NCI-H1417 (cell line): ENCODE measurements at regions not wholly inside any gene's neighbourhood (a gene's known extent, or its start where the extent isn't known, plus 50 kb on each side); places are given as distances from the start of the nearest gene placed in this dataset.
"Not testable (repeated sequence)": the region's sequence is repeated elsewhere in the genome, so short reads cannot be mapped to it uniquely, and the experiment has no call there.

ENCODE experiments used
- DNase-seq, 3 experiments: peaks; one replicate each; lab custom pipeline; 2025; lab: John Stamatoyannopoulos, UW

DNA sequence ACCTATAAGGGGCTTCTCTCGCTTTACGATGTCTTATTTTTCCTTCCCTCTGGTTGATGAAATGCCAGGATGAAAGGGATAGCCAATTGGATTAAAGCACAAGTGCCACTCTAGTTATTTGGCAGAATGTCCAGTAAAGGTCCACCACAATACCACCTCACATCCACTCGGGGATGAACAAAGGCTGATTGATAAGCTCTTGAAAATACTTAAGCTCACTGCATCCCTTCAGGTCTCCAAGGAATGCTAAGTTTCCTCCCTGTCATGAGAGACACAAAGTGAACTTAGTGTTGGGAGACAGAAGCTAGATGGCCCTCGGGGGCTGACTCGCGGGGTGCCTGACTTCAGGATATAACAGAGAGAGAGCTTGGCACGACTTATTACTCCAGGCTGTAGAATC is 185.9 kb upstream of the ZNF644 start:
- DNase-seq, result not testable (repeated sequence)

DNA sequence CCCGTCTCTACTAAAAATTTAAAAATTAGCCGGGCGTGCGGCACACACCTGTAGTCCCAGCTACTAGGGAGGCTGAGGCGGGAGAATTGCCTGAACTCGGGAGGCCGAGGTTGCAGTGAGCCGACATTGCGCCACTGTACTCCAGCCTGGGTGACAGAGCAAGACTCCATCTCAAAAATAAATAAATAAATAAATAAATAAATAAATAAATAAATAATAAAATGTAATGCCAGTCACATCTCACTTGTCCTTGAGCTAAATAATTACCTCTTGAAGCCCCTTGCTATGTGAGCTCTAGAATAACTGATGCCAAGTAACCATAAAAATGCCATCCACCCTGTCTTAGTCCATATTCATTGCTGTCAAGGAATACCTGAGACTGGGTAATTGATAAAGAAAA is 182.3 kb upstream of the ZNF644 start:
- DNase-seq, result not testable (repeated sequence)

DNA sequence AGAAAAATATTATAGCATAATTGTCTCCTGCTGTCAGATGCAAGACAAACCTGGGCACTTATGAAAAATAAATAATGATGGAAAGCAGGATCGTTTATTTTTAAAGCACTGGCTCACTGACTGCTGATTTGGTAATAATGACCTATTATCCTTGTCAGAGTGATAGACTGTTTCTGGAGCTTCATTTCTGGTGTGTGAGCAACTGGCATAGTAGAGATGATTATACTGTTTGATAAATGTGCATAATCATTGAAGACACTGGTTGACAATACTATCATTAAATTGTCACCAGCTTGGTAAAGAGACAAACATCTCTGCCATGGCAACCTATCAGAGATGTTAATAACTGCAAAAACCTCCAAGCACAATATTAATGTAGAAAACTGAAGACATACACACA is 179.9 kb upstream of the ZNF644 start:
- peak in 2 of 3 experiments; percentile 50 to 91 for DNase-seq

DNA sequence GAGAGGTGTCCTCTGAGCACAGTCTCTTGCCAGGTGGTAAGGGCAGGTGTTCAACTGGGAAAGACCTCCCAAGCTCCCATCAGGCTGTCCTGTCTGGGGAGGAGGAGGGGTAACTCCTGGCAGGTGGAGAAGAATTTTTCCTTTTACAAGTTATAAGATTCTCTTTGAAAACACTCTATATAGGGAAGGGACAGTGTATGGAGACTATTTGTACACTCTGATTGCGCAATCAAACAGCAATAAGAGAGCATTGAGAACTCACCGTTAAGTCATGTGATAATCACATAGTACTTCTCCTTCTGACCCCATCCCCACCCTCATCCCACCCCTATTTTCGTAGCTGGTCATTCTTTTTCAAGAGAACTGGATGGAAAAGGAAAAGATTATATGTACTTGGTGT is 179.3 kb upstream of the ZNF644 start:
- peak in 2 of 3 experiments; percentile 50 to 91 for DNase-seq

DNA sequence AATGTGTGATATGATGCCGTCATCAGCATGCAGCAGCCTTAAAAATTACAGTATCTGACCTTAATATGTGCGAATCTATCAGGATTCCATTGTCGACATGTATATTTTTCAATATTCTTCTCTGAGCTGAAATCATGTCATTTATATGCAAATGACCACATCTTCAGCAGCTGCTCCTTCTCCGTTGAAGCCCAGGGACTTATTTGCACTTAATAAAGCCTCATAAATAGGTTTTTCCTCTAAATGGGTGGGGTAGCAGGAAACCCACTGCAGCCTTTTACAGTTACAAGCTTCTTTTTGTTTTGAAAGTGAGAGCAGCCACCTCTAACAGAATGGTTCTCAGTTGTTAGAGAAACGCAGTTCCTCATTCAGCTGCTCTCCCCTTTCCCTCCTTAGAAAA is 178.8 kb upstream of the ZNF644 start:
- no peak for DNase-seq

DNA sequence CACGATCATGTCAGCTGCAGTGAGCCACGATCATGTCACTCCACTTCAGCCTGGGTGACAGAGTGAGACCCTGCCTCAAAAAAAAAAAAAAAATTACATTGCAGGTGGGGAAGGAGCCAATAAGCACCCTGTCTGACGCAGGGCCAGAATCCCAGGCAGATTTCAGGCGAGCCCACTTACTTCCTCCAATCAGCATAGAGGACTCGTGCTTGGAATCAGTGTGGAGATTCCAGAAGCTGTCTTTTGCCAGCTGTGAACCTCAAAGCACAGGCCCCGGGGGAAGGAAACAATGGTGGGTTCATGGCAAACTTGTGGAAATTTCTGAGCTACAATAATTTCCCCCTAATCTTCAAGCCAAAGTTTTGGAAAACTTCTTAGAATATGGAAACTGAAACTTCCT is 178.2 kb upstream of the ZNF644 start:
- no peak for DNase-seq

DNA sequence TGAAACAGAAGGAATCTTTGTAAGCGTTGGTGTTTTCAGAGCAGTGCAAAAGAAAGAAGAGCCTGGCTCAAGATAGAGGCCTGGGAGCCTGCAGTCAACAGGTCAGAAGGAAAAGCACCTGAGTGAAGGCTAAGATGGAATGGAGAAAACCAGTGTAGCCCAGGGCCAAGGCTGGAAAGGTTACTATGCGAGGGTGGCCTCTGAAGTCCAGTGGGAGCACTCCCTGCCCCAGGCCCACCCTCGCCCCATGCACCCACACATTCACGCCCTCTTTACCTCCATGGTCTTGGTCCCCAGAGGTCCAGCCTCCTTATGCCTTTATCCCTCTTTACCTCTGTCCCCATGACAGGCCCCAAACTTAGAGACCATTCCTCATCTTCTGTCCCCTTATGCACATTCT is 169.2 kb upstream of the ZNF644 start:
- no peak for DNase-seq

DNA sequence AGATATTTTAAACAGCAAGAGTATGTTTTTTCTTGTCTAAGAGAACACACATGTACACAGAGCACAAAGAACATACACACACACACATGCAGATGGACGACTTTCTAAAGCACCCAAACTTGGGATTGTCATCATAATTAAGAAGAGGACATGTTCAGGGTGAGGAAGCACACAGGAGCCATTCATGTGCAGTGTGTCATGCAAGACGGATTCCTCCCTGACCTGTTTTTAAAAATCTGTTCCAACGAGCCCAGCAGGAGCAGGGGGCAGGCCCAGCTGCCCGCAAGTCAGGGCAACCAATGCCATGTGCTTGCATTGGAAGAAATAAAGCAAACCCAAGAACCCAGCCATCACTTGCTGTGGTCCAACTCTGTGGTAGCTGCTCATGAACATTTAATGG is 167.3 kb upstream of the ZNF644 start:
- no peak for DNase-seq

DNA sequence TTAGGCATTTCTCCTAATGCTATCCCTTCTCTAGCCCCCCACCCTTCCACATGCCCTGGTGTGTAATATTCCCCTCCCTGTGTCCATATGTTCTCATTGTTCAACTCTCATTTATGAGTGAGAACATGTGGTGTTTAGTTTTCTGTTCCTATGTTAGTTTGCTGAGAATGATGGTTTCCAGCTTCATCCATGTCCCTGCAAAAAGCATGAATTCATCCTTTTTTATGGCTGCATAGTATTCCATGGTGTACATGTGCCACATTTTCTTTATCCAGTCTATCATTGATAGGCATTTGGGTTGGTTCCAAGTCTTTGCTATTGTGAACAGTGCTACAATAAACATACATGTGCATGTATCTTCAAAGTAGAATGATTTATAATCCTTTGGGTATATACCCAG is 161.0 kb upstream of the ZNF644 start:
- not testable (repeated sequence) for DNase-seq

DNA sequence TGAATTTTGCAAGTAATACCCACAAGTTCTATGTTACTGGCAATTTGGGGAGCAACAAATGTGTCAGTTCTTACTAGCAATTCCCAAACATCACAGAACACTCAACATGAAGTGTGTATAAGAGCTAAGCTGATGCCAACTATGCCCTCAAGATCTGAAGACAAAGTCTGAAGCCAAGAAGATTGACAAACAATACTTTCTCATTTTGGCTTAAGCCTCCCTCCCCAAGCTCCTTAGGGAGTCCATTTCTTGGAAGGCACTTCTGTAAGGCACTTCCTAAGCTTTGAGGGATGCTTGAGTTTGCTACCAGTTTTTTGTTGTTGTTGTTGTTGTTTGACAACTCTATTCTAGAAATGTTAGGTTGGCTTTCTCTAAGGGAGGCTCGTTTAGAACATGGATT is 154.4 kb upstream of the ZNF644 start:
- DNase-seq, result no peak

DNA sequence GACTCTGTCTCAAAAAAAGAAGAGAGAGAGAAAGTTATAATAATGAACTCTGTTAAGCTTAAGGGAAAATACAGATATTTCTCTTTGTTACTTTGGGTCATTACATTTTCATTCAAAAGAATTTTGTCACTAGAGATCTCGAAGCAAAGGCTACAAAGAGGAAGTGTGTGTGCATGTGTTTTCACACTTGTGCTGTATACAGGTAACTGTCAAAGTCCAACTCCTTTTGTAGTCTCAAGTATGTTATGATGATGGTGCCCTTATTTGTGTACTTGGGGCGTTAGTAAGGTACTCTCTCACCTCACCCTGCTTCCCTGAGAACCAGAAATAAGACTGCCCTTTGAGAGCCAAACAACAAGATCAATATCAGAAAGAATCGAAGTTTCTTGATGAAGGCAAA is 152.9 kb upstream of the ZNF644 start:
- no peak for DNase-seq

DNA sequence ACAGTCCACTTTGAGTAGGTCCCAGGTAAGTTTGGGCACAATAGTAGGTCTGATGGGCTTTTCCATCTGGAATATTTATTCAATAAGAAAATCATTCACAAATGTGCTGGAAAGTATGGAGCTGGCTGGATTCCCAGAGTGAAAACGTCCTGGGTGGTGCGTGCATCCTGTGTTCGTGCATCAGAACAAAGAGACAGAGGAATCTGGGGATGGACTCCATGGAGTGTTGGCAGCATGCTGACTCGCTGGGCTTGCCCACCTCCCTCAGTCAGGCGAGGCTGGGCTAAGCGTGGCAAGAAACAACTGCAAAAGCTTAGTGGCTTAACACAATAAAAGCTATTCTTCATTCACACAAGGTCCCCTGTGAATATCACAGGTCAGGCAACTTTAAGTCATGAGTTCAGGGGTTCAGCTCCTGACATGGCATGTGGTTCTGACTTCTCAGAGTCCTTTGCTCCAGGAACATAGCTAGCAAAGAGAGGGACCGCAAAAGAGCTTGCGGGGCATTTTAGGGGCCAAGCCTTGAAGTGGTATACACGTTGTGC is 151.6 kb upstream of the ZNF644 start:
- DNase-seq, result no peak

DNA sequence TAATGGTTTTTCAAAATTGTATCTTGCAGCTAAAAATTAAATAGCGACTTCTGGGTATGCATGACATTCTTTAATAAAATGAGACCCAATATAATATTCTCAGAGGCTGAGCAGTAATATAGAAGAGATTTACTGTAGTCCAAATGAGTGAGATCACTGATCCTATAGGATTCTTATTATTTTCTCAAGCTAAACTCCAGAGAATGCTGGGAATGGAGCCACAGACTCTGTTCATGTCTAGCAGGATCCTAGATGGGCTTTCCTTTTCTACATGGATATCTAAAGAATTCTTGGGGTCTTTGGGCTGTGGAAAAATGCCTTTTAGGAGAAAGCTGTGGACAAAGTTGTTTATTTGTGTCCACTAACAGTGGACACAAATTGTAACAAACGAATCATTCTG is 150.7 kb upstream of the ZNF644 start:
- DNase-seq, result no peak

DNA sequence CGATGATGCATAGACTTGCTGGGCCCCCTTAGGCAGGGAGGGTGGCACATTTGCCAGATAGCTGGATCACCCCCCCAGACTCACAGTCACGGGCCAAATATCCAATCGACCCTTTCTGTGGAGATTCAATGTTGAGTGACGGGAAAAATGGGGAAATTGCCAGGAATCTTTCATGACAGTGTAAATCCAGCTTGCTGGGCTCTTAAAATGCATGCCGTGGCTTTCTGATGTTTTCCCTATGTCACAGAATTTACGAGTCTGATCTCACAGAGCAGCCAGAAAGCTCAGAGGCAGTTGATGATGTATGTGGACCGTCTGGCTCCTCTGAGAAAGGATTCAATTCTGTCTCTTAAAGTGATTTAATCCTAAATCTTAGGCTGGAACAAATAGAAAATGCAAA is 150.1 kb upstream of the ZNF644 start:
- DNase-seq, result no peak

DNA sequence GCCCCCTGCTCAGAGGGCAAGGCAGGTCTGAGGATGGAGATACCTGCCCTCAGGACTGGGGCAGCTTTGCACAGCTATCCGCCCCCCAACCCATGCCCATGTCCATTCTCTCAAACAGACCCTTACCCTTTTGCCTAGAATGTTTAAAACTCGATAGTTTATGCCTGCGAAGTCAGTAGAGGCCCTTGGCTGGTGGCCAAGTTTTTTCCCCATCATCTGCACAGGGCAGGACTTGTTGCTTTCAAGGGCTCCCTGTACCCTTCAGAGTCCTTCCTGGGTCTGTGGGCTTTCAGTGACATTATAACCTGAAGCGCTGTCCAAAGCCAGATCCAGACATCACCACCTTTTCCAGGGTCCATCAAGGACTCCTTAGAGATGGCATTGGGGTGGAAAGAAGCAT is 148.7 kb upstream of the ZNF644 start:
- DNase-seq, result no peak

DNA sequence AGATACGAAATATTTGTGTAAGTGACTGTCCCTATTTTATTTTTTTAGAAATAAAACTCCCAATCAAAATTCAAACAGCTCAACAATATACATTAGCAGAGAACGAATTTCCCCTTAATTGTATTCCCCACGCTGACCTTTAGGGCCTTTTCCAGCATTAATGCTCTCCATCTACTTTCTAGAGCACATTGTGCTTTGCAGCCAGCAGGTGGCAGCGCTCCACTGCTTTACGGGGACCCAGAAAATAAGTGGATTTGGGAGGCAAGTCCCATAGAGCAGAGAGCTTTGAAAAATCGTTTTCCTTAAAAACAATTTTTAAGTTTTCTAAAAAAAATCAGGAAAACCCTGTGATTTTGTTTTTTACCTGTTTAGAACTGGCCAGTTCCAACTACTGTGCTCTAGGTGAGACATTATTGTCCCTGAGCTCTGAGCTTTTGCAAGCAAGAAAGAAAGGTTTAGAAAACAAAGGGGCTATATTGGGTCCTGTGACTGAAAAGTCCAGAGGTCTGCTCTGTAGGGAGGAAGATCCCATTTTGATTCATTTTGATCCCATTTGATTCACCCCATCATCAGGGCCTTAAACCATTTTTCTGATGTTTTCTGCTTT is 144.4 kb upstream of the ZNF644 start:
- peak; percentile 48 to 83 (median 62) for DNase-seq

DNA sequence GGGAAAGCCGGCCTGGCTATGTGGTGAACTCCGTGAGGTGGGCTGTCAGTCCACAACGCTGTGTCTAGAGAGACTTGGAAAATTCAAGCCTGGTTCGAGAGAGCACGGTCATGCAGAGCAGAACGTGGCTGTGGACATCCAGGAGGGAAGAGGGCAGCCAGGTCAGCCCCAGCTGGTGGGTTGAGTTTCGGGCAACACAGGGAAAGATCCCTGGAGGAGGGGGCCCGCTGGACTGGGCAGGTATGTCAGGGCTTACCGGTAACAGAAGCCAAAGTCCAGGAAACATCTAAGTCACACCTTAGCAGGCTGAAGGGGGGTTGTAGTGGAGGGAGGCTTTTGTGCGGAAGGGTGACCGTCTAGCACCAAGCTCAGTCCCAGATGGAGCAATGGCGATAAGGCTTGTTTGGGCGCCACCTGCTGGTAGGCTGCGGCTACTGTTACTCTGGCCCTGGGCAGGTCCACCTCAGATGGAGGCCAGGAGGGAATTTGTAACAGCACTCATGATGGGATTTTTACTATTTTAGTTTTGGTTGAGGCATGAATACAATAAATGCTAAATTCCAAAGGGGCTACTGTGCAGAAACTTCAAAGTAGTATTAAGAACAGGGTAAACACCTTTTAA is 143.3 kb upstream of the ZNF644 start:
- peak; percentile 63 to 82 (median 71) for DNase-seq

DNA sequence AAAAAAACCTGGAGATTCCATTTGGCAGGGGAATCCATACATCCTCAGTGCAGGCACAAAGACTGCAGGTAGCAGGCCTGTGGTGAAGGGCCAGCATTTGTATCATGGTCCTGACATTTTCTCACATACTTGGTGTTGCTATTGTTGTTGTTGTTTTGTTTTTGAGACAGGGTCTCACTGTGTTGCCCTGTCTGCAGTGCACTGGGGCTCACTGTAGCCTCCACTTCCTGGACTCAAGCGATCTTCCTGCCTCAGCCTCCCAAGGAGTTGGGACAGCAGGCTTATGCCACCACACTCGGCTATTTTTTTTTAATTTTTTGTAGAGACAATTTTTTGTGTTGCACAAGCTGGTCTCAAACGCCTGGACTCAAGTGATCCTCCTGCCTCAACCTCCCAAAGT is 140.8 kb upstream of the ZNF644 start:
- no peak for DNase-seq

DNA sequence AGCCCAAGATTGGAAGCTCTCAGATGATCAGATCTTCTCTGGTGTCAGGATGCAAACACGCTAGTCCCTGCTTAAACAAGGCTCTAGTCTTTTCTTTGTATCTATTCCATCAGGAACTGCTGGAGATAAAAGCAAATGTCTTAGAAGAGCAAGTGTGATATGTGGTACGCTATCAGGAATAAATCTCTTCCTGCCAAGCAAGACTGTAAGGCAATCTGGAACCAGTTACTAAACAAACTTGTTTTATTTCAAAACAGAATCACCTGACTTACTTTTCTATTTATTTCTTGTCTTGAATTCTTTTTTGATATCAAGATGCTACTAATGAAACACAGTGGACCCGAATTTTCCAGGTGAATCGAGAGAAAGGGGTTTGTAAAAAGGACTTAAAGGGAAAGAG is 139.9 kb upstream of the ZNF644 start:
- DNase-seq, result no peak

DNA sequence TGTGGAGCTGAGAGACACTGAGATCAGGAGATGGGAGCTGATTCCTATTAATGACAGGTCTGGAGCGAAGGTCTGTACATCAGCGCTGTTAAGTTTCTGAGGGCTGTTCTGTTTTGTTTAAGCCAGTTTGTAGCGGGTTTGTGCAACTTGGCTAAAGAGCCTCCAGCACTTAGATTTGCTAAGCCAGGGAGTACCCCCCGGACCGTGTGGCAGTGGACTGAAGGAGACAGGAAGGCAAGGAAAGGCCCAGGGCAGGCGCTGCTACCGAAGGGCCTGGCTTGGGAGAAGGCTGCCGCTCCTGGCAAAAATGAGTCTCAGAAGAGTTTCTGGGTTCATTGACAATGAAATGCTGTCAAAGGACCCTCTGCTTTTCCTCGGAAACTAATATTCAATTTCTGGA is 139.3 kb upstream of the ZNF644 start:
- DNase-seq, result no peak

DNA sequence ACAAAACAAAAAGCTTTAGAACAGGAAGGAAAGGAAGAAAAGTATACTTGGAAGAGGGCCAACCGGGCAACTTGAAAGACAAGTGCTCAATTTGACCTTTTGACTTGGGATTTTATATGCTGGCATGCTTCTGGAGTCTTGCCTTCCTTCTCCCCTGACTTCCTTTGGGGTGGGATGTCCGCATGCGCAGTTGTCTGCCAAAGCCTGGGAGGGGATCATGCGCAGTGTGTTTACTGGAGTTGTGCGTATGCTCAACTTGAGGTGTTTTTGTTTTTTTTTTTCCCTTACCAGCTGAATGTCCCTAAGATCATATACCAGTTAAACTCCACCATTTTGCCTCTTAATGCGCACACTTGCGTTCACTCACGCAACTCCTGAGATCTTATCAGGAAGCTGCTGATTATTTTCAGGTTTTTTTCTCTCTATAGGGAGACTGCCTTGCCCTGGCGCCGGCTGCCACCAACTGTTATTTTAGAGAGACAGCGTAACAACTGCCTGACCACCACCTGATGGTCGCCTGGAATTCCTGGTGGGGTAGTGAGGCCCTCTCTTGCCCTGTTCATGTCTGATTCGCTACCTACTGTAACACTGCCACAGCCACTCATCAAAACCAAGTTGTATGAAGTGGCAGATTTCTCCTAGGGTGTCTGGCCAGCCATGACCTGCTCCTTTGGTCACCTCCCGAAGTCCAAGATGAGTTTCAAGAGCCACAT is 138.7 kb upstream of the ZNF644 start:
- DNase-seq, result no peak

DNA sequence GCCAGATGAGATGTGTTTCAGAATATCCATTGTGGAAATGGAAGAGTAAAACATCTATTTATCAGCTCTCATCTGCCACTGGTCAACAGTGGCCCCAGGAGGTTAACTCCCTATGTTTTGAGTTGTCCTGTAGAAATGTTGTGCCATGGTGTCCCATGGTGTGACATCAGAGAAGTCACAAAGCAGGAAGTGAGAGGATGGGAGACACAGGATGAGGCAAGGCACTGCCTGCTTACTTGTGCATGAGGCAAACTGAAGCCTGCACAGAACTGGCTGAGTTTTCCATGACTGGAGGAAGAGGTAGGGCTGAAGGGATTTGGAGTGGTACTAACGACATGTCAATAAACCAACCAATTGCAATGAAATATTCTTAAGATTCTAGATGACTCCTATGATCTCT is 131.5 kb upstream of the ZNF644 start:
- DNase-seq, result no peak

DNA sequence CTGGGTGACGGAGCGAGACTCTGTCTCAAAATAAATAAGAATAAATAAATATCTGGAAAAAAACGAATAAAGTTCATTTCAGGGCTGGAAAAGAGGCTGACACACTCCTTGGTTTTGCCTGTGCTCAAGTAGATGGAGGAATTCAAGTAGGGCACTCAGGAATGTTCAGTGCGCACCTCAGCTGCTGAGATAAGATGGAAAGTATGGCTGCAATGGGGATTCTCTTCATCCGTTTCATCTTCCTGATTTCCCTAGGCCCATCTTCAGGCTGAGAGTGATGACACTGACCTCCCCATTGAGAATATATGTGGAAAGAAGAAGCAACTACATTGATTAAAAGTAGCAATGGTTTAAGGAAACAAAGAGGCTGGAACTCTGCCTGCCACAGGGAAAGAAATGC is 130.5 kb upstream of the ZNF644 start:
- no peak for DNase-seq
